H1 (cell line): ENCODE measurements at regions not wholly inside any gene's neighbourhood (a gene's known extent, or its start where the extent isn't known, plus 50 kb on each side); places are given as distances from the start of the nearest gene placed in this dataset.

ENCODE experiments used
- CTCF ChIA-PET: fragments of 300-600 bp; sonication (Branson Sonifier 250); formaldehyde crosslinking; loops from one replicate; lab custom pipeline; 2021; ENCODE audit not compliant: partially characterized antibody; lab: Charles Lee
- POLR2A ChIA-PET: fragments of 300-600 bp; sonication (Branson Sonifier 250); formaldehyde crosslinking; loops from one replicate; lab custom pipeline; 2021; ENCODE audit warnings: inconsistent platforms; ENCODE audit not compliant: partially characterized antibody; lab: Charles Lee
- DNase-seq, 2 experiments: peaks; one replicate each; pipeline versions ENCODE4 v3.0.0 to v3.0.0-alpha.2; 2010 to 2022; ENCODE audit warnings: low spot score in 2 of 2, low read depth in 1 of 2, mixed read lengths in 1 of 2
- FAIRE-seq: peaks from 2 replicates; lab custom pipeline; 2011; peaks lifted over from hg19 to GRCh38; lab: Jason Lieb, UNC
- H2AFZ ChIP-seq: 2 replicates; pipeline ENCODE4 v1.8.1; 2012; ENCODE audit warnings: low read length, inconsistent platforms
- H2AK5ac ChIP-seq: 2 replicates; pipeline ENCODE4 v1.6.1; 2013; ENCODE audit warnings: low read depth, low read length
- H2BK120ac ChIP-seq: replicated peaks from 2 replicates; pipeline ENCODE3; 2013; ENCODE audit warnings: low read depth, low read length, inconsistent platforms
- H2BK12ac ChIP-seq: 2 replicates; pipeline ENCODE4 v1.6.1; 2013; ENCODE audit warnings: low read depth, low read length
- H2BK15ac ChIP-seq: 2 replicates; pipeline ENCODE4 v1.6.1; 2013; ENCODE audit warnings: low read length
- H2BK20ac ChIP-seq: 2 replicates; pipeline ENCODE4 v1.6.1; 2013; ENCODE audit warnings: low read length
- H2BK5ac ChIP-seq: 2 replicates; pipeline ENCODE4 v1.6.1; 2013; ENCODE audit warnings: low read depth, low read length
- H3K14ac ChIP-seq: 2 replicates; pipeline ENCODE4 v1.6.1; 2013; ENCODE audit warnings: inconsistent platforms; ENCODE audit not compliant: insufficient read length
- H3K18ac ChIP-seq: 2 replicates; pipeline ENCODE4 v1.6.1; 2013; ENCODE audit warnings: low read length; ENCODE audit errors: extremely low read depth
- H3K23ac ChIP-seq: 2 replicates; pipeline ENCODE4 v1.6.1; 2013; ENCODE audit warnings: inconsistent platforms; ENCODE audit not compliant: insufficient read length
- H3K23me2 ChIP-seq: 2 replicates; pipeline ENCODE4 v1.6.1; 2013; ENCODE audit warnings: low read depth, low read length
- H3K27ac ChIP-seq: 2 replicates; pipeline ENCODE4 v1.6.1; 2011; ENCODE audit warnings: low read depth, low read length, inconsistent platforms
- H3K27me3 ChIP-seq, 4 experiments: replicated peaks in 1 of 4; 1 replicate in 1 of 4; 2 replicates in 3 of 4; pipeline versions ENCODE4 v1.6.1 to v1.8.1; 2011 to 2013; ENCODE audit warnings: low read length in 3 of 4, mild to moderate bottlenecking in 3 of 4, inconsistent platforms in 2 of 4, mixed read lengths in 2 of 4, moderate library complexity in 1 of 4; ENCODE audit not compliant: control insufficient read depth in 3 of 4, insufficient read depth in 3 of 4; ENCODE audit errors: extremely low read depth in 1 of 4
- H3K36me3 ChIP-seq, 4 experiments: 2 replicates each; pipeline versions ENCODE4 v1.6.1 to v1.8.1; 2011 to 2013; ENCODE audit warnings: mild to moderate bottlenecking in 4 of 4, low read length in 3 of 4, moderate library complexity in 2 of 4, control low read depth in 1 of 4, inconsistent platforms in 1 of 4; ENCODE audit not compliant: insufficient read depth in 4 of 4, control insufficient read depth in 2 of 4
- H3K4ac ChIP-seq: replicated peaks from 2 replicates; pipeline ENCODE3; 2013; ENCODE audit warnings: low read length, low read depth, mixed read lengths, inconsistent platforms; ENCODE audit not compliant: insufficient read length
- H3K4me1 ChIP-seq, 4 experiments: replicated peaks in 1 of 4; 1 replicate in 1 of 4; 2 replicates in 3 of 4; pipeline versions ENCODE4 v1.6.1 to v1.8.1; 2011 to 2013; ENCODE audit warnings: low read length in 3 of 4, inconsistent platforms in 2 of 4, mixed read lengths in 1 of 4; ENCODE audit not compliant: insufficient read depth in 4 of 4, control insufficient read depth in 3 of 4
- H3K4me2 ChIP-seq, 2 experiments: 2 replicates each; pipeline versions ENCODE4 v1.6.1 to v1.8.1; 2011 to 2013; ENCODE audit warnings: low read depth in 2 of 2, low read length in 2 of 2, control low read depth in 1 of 2, inconsistent platforms in 1 of 2, mild to moderate bottlenecking in 1 of 2; ENCODE audit not compliant: insufficient read depth in 1 of 2
- H3K4me3 ChIP-seq, 4 experiments: fragments of 200-600, 300-600 bp in 1 of 4; sonication (generic), shearing (Covaris generic), sonication (Bioruptor Twin) in 1 of 4; 2 replicates each; pipeline versions ENCODE4 v1.5.1 to v1.8.1; 2011 to 2016; ENCODE audit warnings: low read length in 4 of 4, low read depth in 3 of 4, control low read depth in 2 of 4, inconsistent platforms in 2 of 4, mild to moderate bottlenecking in 2 of 4, mixed read lengths in 1 of 4, moderate library complexity in 1 of 4; ENCODE audit not compliant: insufficient read depth in 2 of 4; ENCODE audit errors: extremely low read depth in 1 of 4
- H3K56ac ChIP-seq: replicated peaks from 2 replicates; pipeline ENCODE3; 2013; ENCODE audit warnings: low read depth, mild to moderate bottlenecking, mixed read lengths, low read length, inconsistent platforms; ENCODE audit not compliant: insufficient read length
- H3K79me1 ChIP-seq: 2 replicates; pipeline ENCODE4 v1.6.1; 2013; ENCODE audit warnings: low read depth, low read length, control low read depth
- H3K79me2 ChIP-seq, 2 experiments: 2 replicates each; pipeline versions ENCODE4 v1.6.1 to v1.8.1; 2012 to 2013; ENCODE audit warnings: low read length in 2 of 2, mild to moderate bottlenecking in 2 of 2, inconsistent platforms in 1 of 2; ENCODE audit not compliant: insufficient read depth in 2 of 2, control insufficient read depth in 1 of 2
- H3K9ac ChIP-seq, 4 experiments: replicated peaks in 1 of 4; 1 replicate in 1 of 4; 2 replicates in 3 of 4; pipeline versions ENCODE4 v1.6.1 to v1.8.1; 2011 to 2013; ENCODE audit warnings: low read depth in 3 of 4, low read length in 3 of 4, control low read depth in 2 of 4, mild to moderate bottlenecking in 2 of 4, moderate library complexity in 2 of 4, inconsistent platforms in 1 of 4; ENCODE audit errors: extremely low read depth in 1 of 4
- H3K9me3 ChIP-seq, 2 experiments: 2 replicates each; pipeline versions ENCODE4 v1.6.1 to v1.8.1; 2012 to 2013; ENCODE audit warnings: mild to moderate bottlenecking in 2 of 2, moderate library complexity in 2 of 2, control low read depth in 1 of 2, inconsistent platforms in 1 of 2, low read depth in 1 of 2, low read length in 1 of 2, mixed read lengths in 1 of 2; ENCODE audit not compliant: insufficient read depth in 2 of 2
- H4K20me1 ChIP-seq, 2 experiments: replicated peaks in 1 of 2; 2 replicates each; pipeline versions ENCODE3 to v1.8.1; 2011 to 2013; ENCODE audit warnings: inconsistent platforms in 2 of 2, low read length in 2 of 2, mild to moderate bottlenecking in 1 of 2; ENCODE audit not compliant: insufficient read depth in 2 of 2, control insufficient read depth in 1 of 2
- H4K5ac ChIP-seq: 2 replicates; pipeline ENCODE4 v1.6.1; 2013; ENCODE audit warnings: low read length, low read depth, mixed read lengths, inconsistent platforms; ENCODE audit not compliant: insufficient read length
- H4K8ac ChIP-seq: 2 replicates; pipeline ENCODE4 v1.8.0; 2013; ENCODE audit warnings: mild to moderate bottlenecking, moderate library complexity, low read length, inconsistent platforms; ENCODE audit not compliant: insufficient read depth; ENCODE audit errors: extremely low read depth
- H4K91ac ChIP-seq: replicated peaks from 2 replicates; pipeline ENCODE3; 2013; ENCODE audit warnings: low read length, mixed read lengths, inconsistent platforms; ENCODE audit not compliant: insufficient read length
- BRCA1 ChIP-seq: IDR thresholded peaks from 2 replicates; pipeline ENCODE4 v1.6.1; 2012; ENCODE audit warnings: low read depth, low read length, improper control_type of control experiment
- JUND ChIP-seq: IDR thresholded peaks from 2 replicates; pipeline ENCODE4 v1.6.1; 2011; ENCODE audit warnings: mild to moderate bottlenecking, improper control_type of control experiment, low read length
- KDM1A ChIP-seq: fragments of 200-600, 300-600 bp; sonication (generic); IDR thresholded peaks from 2 replicates; pipeline ENCODE4 v1.7.1; 2016; ENCODE audit warnings: mild to moderate bottlenecking, low read length, borderline replicate concordance
- MAX ChIP-seq: IDR thresholded peaks from 2 replicates; pipeline ENCODE4 v1.6.1; 2012; ENCODE audit warnings: inconsistent platforms
- PHF8 ChIP-seq: fragments of 200-600 bp; sonication (generic); conservative IDR thresholded peaks from 2 replicates; pipeline ENCODE4 v1.7.1; 2012; ENCODE audit warnings: low read depth, mild to moderate bottlenecking, inconsistent platforms, low read length, moderate library complexity
- RNF2 ChIP-seq: fragments of 200-900, 300-1000 bp; sonication (generic); IDR thresholded peaks from 2 replicates; pipeline ENCODE4 v1.7.1; 2016; ENCODE audit warnings: borderline replicate concordance, low read depth, mild to moderate bottlenecking, antibody characterized with exemption, low read length; ENCODE audit not compliant: poor library complexity, severe bottlenecking; ENCODE audit errors: missing control alignments
- SIX5 ChIP-seq: IDR thresholded peaks from 2 replicates; pipeline ENCODE4 v1.6.1; 2011; ENCODE audit warnings: mild to moderate bottlenecking, low read depth, low read length
- SUZ12 ChIP-seq: fragments of 200-600 bp; sonication (generic); IDR thresholded peaks from 2 replicates; pipeline ENCODE4 v1.6.1; 2012; ENCODE audit warnings: mild to moderate bottlenecking, inconsistent platforms, low read length, moderate library complexity, mixed read lengths
- USF2 ChIP-seq: IDR thresholded peaks from 2 replicates; pipeline ENCODE4 v1.6.1; 2011; ENCODE audit warnings: low read length, improper control_type of control experiment
- ZNF274 ChIP-seq: IDR thresholded peaks from 2 replicates; pipeline ENCODE4 v1.7.0; 2012; ENCODE audit warnings: low read length, borderline replicate concordance; ENCODE audit errors: extremely low read depth
- WGBS, 2 experiments: shearing (Covaris generic) in 1 of 2; methylation state at CpG; one replicate each; pipeline versions ENCODE4 v1.1.6 to v1.1.7; 2013 to 2015; ENCODE audit warnings: low lambda C conversion rate in 2 of 2, mixed read lengths in 2 of 2, inconsistent platforms in 1 of 2, low coverage in 1 of 2, missing lambda C conversion rate in 1 of 2; ENCODE audit not compliant: insufficient replicate concordance in 2 of 2, insufficient coverage in 1 of 2, insufficient read length in 1 of 2; ENCODE audit errors: extremely low coverage in 1 of 2, missing lambda C conversion rate in 1 of 2; 5-methylcytosine and 5-hydroxymethylcytosine counted together

- WGBS, 2 experiments, result 92% methylated on average over 5 of the region's 5 CpGs; no CpG with 5 or more reads in 1 of the 2 experiments
- Histone ChIP-seq H2BK20ac (no peak overlapping the region), H3K79me2 (no peaks in the 10 kb centered on the region), H3K14ac (no peak overlapping the region), H3K18ac (no peak overlapping the region), H3K56ac (no peak overlapping the region), H3K4ac (no peak overlapping the region), H3K9ac (no peak overlapping the region), H3K23me2 (no peaks in the 10 kb centered on the region), H3K23ac (no peak overlapping the region), H3K4me2 (no peak overlapping the region), H4K8ac (no peak overlapping the region), H2AK5ac (no peak overlapping the region), H3K4me3 (no peak overlapping the region), H3K79me1 (no peaks in the 10 kb centered on the region), H2BK120ac (no peak overlapping the region), H3K36me3 (no peaks in the 10 kb centered on the region), H2AFZ (no peak overlapping the region), H4K5ac (no peak overlapping the region), H2BK12ac (no peak overlapping the region), H2BK15ac (no peak overlapping the region), H2BK5ac (no peak overlapping the region), H3K27me3 (no peaks in the 10 kb centered on the region), H3K27ac (no peak overlapping the region), H3K9me3 (no peaks in the 10 kb centered on the region), H4K20me1 (no peaks in the 10 kb centered on the region), H3K4me1 (no peaks in the 10 kb centered on the region), H4K91ac (no peak overlapping the region)
- no peak for DNase-seq
- no peak for TF ChIP-seq SUZ12
- TF ChIP-seq ZNF274, result no peak
- no peak for TF ChIP-seq RNF2
- TF ChIP-seq KDM1A, result no peak
- TF ChIP-seq MAX, result no peak
- no peak for TF ChIP-seq SIX5
- no peak for TF ChIP-seq PHF8
- no peak for TF ChIP-seq USF2
- TF ChIP-seq BRCA1, result no peak
- TF ChIP-seq JUND, result no peak
- ChIA-PET CTCF (no interaction called here), POLR2A (no interaction called here)
- FAIRE-seq, result no peak
These were observed 189.6 kb downstream of the ADAMTS15 start for GRCh38 chr11:130638033-130638432.
